OCI-LY7 (cell line): ENCODE measurements at regions not wholly inside any gene's neighbourhood (a gene's known extent, or its start where the extent isn't known, plus 50 kb on each side); places are given as distances from the start of the nearest gene placed in this dataset.

Experiments
- BruUV-seq: library from RNA; stranded (reverse); fragments of 400-500 nt; replicated peaks from 2 replicates; lab custom pipeline; 2021; lab: Mats Ljungman, UMichigan
- CTCF ChIA-PET: fragments of 300-600 bp; sonication (Branson Sonifier 250); formaldehyde crosslinking; loops from one replicate; lab custom pipeline; 2022; ENCODE audit warnings: antibody characterized with exemption; ENCODE audit not compliant: unreplicated experiment; lab: Charles Lee
- POLR2A ChIA-PET: fragments of 300-600 bp; sonication (Branson Sonifier 250); formaldehyde crosslinking; loops from one replicate; lab custom pipeline; 2022; ENCODE audit warnings: antibody characterized with exemption; lab: Charles Lee
- DNase-seq: peaks from one replicate; pipeline ENCODE4 v3.0.0-alpha.2; 2015; ENCODE audit warnings: low spot score
- H2AFZ ChIP-seq: fragments of 200-600 bp; sonication (generic), shearing (Covaris generic); 2 replicates; pipeline ENCODE4 v1.6.1; 2014; ENCODE audit warnings: mild to moderate bottlenecking, antibody characterized with exemption, low read length, moderate library complexity
- H3K27ac ChIP-seq: fragments of 200-600 bp; sonication (generic); 2 replicates; pipeline ENCODE4 v1.5.1; 2014; ENCODE audit warnings: mixed run types, low read depth, mild to moderate bottlenecking, moderate library complexity, low read length, inconsistent platforms; ENCODE audit not compliant: poor library complexity, severe bottlenecking
- H3K36me3 ChIP-seq: fragments of 200-600 bp; sonication (generic); 2 replicates; pipeline ENCODE4 v1.6.1; 2014; ENCODE audit warnings: mild to moderate bottlenecking, antibody characterized with exemption, low read length, moderate library complexity, mixed read lengths; ENCODE audit not compliant: insufficient read depth
- H3K4me1 ChIP-seq: fragments of 200-600 bp; sonication (generic); 2 replicates; pipeline ENCODE4 v1.5.1; 2014; ENCODE audit warnings: mild to moderate bottlenecking, low read length; ENCODE audit not compliant: insufficient read depth, poor library complexity, severe bottlenecking
- H3K4me2 ChIP-seq: fragments of 200-600 bp; sonication (generic); 2 replicates; pipeline ENCODE4 v1.6.1; 2014; ENCODE audit warnings: mild to moderate bottlenecking, low read length
- H3K4me3 ChIP-seq: fragments of 200-600 bp; sonication (generic); 2 replicates; pipeline ENCODE4 v1.5.1; 2014; ENCODE audit warnings: mild to moderate bottlenecking, low read depth, low read length; ENCODE audit not compliant: poor library complexity, severe bottlenecking
- H3K79me2 ChIP-seq: fragments of 200-600 bp; sonication (generic); 2 replicates; pipeline ENCODE4 v1.6.1; 2016; ENCODE audit warnings: low read depth, mild to moderate bottlenecking, low read length, moderate library complexity, mixed read lengths; ENCODE audit not compliant: insufficient read depth
- H3K9me2 ChIP-seq: fragments of 200-600 bp; sonication (generic); 2 replicates; pipeline ENCODE4 v1.6.1; 2016; ENCODE audit warnings: mild to moderate bottlenecking, low read length, mixed read lengths; ENCODE audit not compliant: insufficient read depth
- H3K9me3 ChIP-seq: fragments of 200-600 bp; sonication (generic); 2 replicates; pipeline ENCODE4 v1.6.1; 2014; ENCODE audit warnings: mild to moderate bottlenecking, mixed run types, low read length, mixed read lengths
- H4K20me1 ChIP-seq: fragments of 200-600 bp; sonication (generic); 2 replicates; pipeline ENCODE4 v1.6.1; 2014; ENCODE audit warnings: mild to moderate bottlenecking, antibody characterized with exemption, low read length, moderate library complexity, mixed read lengths; ENCODE audit not compliant: insufficient read depth
- CTCF ChIP-seq: fragments of 200-600 bp; sonication (generic); conservative IDR thresholded peaks from 2 replicates; pipeline ENCODE4 v1.5.1; 2014; ENCODE audit warnings: mild to moderate bottlenecking, antibody characterized with exemption, low read length, moderate library complexity, mixed read lengths
- EZH2phosphoT487 ChIP-seq: fragments of 200-600 bp; sonication (generic); IDR thresholded peaks from 2 replicates; pipeline ENCODE4 v1.6.1; 2018; ENCODE audit warnings: low read depth, borderline replicate concordance, mild to moderate bottlenecking, mixed run types, antibody characterized with exemption, low read length, moderate library complexity, mixed read lengths
- intact Hi-C: fragments of 100-400 bp; cut with micrococcal nuclease; formaldehyde crosslinking; loops from one replicate; pipeline ENCODE4 v1.10.0; 2022; ENCODE audit not compliant: unreplicated experiment

GRCh38 chr13:47213047-47213446, 316.2 kb upstream of the HTR2A start:
- H3K79me2 ChIP-seq, result no peaks in the 10 kb centered on the region
- no peak overlapping the region for H3K4me2 ChIP-seq
- intact Hi-C loops, result no loop called here
- no peaks in the 10 kb centered on the region for H3K36me3 ChIP-seq
- ChIA-PET POLR2A (no interaction called here), CTCF (no interaction called here)
- no peak overlapping the region for H3K27ac ChIP-seq
- DNase-seq, result no peak
- H3K4me3 ChIP-seq, result no peak overlapping the region
- BruUV-seq, result no TSS peak
- no peak for TF ChIP-seq CTCF
- no peak for TF ChIP-seq EZH2phosphoT487
- no peaks in the 10 kb centered on the region for H4K20me1 ChIP-seq
- H3K4me1 ChIP-seq, result no peaks in the 10 kb centered on the region
- H3K9me2 ChIP-seq, result no peaks in the 10 kb centered on the region
- H3K9me3 ChIP-seq, result no peaks in the 10 kb centered on the region
- no peak overlapping the region for H2AFZ ChIP-seq

GRCh38 chr13:47211106-47211505, 314.3 kb upstream of the HTR2A start:
- Histone ChIP-seq H4K20me1 (no peaks in the 10 kb centered on the region), H2AFZ (no peak overlapping the region), H3K4me3 (no peak overlapping the region), H3K36me3 (no peaks in the 10 kb centered on the region), H3K4me1 (no peaks in the 10 kb centered on the region), H3K27ac (no peak overlapping the region), H3K9me2 (no peaks in the 10 kb centered on the region), H3K4me2 (no peak overlapping the region), H3K79me2 (no peaks in the 10 kb centered on the region), H3K9me3 (no peaks in the 10 kb centered on the region)
- BruUV-seq, result no TSS peak
- ChIA-PET POLR2A (no interaction called here), CTCF (no interaction called here)
- intact Hi-C loops, result no loop called here
- TF ChIP-seq CTCF, result no peak
- TF ChIP-seq EZH2phosphoT487, result no peak
- DNase-seq, result no peak

- TF ChIP-seq CTCF, result no peak
- TF ChIP-seq EZH2phosphoT487, result no peak
- no peaks in the 10 kb centered on the region for H3K9me2 ChIP-seq
- DNase-seq, result no peak
- no peak overlapping the region for H2AFZ ChIP-seq
- no peaks in the 10 kb centered on the region for H3K4me1 ChIP-seq
- intact Hi-C loops, result no loop called here
- no peaks in the 10 kb centered on the region for H3K9me3 ChIP-seq
- ChIA-PET CTCF (no interaction called here), POLR2A (interaction anchor here (0.6 to 0.7 kb wide), 2 partner anchors 13 to 203 kb away, joined by 3 read pairs; no protein-coding TSS in a partner anchor)
- H3K27ac ChIP-seq, result no peak overlapping the region
- no peaks in the 10 kb centered on the region for H3K79me2 ChIP-seq
- no TSS peak for BruUV-seq
- H3K4me3 ChIP-seq, result no peak overlapping the region
- no peak overlapping the region for H3K4me2 ChIP-seq
- H3K36me3 ChIP-seq, result no peaks in the 10 kb centered on the region
- H4K20me1 ChIP-seq, result no peaks in the 10 kb centered on the region
Measured at GRCh38 chr13:47206111-47206510, 309.3 kb upstream of the HTR2A start.
